ENCODE measurements at regions not wholly inside any gene's neighbourhood (a gene's known extent, or its start where the extent isn't known, plus 50 kb on each side); places are given as distances from the start of the nearest gene placed in this dataset.

DNA sequence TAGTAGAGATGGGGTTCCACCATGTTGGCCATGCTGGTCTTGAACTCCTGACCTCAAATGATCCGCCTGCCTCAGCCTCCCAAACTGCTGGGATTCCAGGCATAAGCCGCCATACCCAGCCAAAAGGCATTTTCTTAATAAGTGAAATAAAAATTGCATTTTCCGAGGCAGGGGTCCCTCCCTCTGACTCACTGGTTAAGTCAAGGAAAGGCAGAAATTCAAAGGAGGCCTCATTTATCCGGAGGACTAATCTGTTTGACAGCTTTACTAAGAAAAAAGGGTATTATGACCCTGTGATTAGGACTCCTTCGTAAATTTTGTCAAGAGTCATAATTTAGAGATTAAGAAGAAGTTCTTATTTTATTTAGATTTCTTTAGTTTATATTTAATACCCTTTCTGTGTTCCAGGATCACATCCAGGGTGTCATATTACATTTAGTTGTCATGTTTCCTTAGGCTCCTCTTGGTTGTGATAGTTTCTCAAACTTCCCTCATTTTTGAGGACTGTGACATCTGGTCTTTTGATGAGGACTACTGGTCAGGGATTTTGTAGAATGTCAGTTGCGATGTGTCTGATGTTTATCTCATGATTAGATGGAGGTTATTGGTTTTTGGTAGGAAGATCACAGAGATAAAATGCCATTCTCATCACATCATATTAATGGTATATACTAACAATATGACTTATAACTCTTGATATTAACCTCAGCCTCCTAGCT lies 753.7 kb upstream of the AMOT start:
- no peaks in the 10 kb centered on the region for H3K4me1 ChIP-seq (ENCODE audit: control insufficient read depth, insufficient read depth, low read length)
- no peaks in the 10 kb centered on the region for H3K9me3 ChIP-seq (ENCODE audit: control insufficient read depth, insufficient read depth, low read depth, low read length)
- no peak for TF ChIP-seq ZNF302 (tag by site-specific recombination; IDR thresholded peaks at IDR 0.05; ENCODE audit: low read depth)
- POLR2A ChIA-PET, result no interaction called here
- H3K4me3 ChIP-seq (ENCODE audit: low read depth, low read length), result no peak overlapping the region
- no peak overlapping the region for H3K27ac ChIP-seq (ENCODE audit: extremely low read depth, low read depth, low read length)
- no peaks in the 10 kb centered on the region for H3K36me3 ChIP-seq (ENCODE audit: control insufficient read depth in 2 of 2, insufficient read depth in 1 of 2, low read length in 2 of 2)
- CTCF ChIA-PET, result no interaction called here

DNA sequence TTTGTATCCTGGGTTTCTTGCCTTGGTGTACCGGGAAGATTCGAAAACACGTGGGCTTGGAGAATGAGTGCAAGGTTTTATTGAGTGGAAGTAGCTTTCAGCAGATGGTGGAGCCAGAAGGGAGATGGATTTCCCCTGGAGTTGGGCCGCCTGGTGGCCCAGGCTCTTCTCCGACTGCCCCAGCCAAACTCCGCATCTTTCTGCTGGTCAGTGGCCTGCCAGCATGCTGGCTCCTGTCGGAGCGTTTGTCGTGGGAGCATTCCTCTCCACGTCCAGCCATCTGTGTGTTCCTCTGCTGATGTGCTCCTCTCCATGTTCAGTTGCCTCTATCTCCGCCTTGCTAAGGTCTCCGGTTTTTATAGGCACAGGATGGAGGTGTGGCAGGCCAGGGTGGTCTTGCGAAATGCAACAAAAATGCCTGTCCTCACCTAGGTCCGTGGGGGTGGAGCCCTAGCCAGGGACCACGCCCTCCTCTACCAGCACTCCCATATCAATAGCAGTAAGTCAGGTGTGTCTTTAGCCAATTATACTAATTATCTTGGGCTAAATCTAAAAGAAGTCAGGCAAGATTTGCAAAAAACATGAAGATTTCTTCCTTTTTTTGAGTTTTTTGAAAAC lies 745.8 kb upstream of the AMOT start:
- ChIA-PET POLR2A (no interaction called here), CTCF (no interaction called here)
- no peaks in the 10 kb centered on the region for H3K9me3 ChIP-seq (ENCODE audit: control insufficient read depth, insufficient read depth, low read depth, low read length)
- no peak for TF ChIP-seq KLF16 (tag by site-specific recombination; IDR thresholded peaks at IDR 0.05)
- TF ChIP-seq, protein P1, sequence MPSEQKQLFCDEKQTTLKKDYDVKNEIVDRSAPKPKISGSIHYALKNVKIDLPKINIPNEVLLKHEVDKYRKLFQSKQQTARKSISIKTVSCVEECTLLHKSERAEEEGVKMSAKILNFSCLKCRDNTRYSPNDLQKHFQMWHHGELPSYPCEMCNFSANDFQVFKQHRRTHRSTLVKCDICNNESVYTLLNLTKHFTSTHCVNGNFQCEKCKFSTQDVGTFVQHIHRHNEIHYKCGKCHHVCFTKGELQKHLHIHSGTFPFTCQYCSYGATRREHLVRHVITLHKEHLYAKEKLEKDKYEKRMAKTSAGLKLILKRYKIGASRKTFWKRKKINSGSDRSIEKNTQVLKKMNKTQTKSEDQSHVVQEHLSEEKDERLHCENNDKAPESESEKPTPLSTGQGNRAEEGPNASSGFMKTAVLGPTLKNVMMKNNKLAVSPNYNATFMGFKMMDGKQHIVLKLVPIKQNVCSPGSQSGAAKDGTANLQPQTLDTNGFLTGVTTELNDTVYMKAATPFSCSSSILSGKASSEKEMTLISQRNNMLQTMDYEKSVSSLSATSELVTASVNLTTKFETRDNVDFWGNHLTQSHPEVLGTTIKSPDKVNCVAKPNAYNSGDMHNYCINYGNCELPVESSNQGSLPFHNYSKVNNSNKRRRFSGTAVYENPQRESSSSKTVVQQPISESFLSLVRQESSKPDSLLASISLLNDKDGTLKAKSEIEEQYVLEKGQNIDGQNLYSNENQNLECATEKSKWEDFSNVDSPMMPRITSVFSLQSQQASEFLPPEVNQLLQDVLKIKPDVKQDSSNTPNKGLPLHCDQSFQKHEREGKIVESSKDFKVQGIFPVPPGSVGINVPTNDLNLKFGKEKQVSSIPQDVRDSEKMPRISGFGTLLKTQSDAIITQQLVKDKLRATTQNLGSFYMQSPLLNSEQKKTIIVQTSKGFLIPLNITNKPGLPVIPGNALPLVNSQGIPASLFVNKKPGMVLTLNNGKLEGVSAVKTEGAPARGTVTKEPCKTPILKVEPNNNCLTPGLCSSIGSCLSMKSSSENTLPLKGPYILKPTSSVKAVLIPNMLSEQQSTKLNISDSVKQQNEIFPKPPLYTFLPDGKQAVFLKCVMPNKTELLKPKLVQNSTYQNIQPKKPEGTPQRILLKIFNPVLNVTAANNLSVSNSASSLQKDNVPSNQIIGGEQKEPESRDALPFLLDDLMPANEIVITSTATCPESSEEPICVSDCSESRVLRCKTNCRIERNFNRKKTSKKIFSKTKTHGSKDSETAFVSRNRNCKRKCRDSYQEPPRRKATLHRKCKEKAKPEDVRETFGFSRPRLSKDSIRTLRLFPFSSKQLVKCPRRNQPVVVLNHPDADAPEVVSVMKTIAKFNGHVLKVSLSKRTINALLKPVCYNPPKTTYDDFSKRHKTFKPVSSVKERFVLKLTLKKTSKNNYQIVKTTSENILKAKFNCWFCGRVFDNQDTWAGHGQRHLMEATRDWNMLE (tag by site-specific recombination; conservative IDR thresholded peaks at IDR 0.05; ENCODE audit: low read depth), result no peak
- no peak for TF ChIP-seq ZNF214 (tag by site-specific recombination; IDR thresholded peaks at IDR 0.05; ENCODE audit: borderline replicate concordance)
- TF ChIP-seq ZNF626 (tag by site-specific recombination; IDR thresholded peaks at IDR 0.05), result no peak
- TF ChIP-seq, protein P2, sequence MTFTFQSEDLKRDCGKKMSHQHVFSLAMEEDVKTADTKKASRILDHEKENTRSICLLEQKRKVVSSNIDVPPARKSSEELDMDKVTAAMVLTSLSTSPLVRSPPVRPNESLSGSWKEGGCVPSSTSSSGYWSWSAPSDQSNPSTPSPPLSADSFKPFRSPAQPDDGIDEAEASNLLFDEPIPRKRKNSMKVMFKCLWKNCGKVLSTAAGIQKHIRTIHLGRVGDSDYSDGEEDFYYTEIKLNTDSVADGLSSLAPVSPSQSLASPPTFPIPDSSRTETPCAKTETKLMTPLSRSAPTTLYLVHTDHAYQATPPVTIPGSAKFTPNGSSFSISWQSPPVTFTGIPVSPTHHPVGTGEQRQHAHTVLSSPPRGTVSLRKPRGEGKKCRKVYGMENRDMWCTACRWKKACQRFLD (tag by site-specific recombination; IDR thresholded peaks at IDR 0.05), result no peak
- TF ChIP-seq, protein P3, sequence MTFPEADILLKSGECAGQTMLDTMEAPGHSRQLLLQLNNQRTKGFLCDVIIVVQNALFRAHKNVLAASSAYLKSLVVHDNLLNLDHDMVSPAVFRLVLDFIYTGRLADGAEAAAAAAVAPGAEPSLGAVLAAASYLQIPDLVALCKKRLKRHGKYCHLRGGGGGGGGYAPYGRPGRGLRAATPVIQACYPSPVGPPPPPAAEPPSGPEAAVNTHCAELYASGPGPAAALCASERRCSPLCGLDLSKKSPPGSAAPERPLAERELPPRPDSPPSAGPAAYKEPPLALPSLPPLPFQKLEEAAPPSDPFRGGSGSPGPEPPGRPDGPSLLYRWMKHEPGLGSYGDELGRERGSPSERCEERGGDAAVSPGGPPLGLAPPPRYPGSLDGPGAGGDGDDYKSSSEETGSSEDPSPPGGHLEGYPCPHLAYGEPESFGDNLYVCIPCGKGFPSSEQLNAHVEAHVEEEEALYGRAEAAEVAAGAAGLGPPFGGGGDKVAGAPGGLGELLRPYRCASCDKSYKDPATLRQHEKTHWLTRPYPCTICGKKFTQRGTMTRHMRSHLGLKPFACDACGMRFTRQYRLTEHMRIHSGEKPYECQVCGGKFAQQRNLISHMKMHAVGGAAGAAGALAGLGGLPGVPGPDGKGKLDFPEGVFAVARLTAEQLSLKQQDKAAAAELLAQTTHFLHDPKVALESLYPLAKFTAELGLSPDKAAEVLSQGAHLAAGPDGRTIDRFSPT (tag by site-specific recombination; IDR thresholded peaks at IDR 0.05), result no peak
- TF ChIP-seq SP2 (tag by site-specific recombination; IDR thresholded peaks at IDR 0.05), result no peak
- no peak for TF ChIP-seq ZNF561 (tag by site-specific recombination; IDR thresholded peaks at IDR 0.05; ENCODE audit: borderline replicate concordance)
- TF ChIP-seq ZNF155 (tag by site-specific recombination; IDR thresholded peaks at IDR 0.05), result no peak
- TF ChIP-seq EGR2 (tag by site-specific recombination; IDR thresholded peaks at IDR 0.05; ENCODE audit: low read depth), result no peak
- TF ChIP-seq ZNF792 (tag by site-specific recombination; IDR thresholded peaks at IDR 0.05), result no peak
- TF ChIP-seq ZNF311 (tag by site-specific recombination; IDR thresholded peaks at IDR 0.05; ENCODE audit: borderline replicate concordance), result no peak
- TF ChIP-seq ZNF621 (tag by site-specific recombination; IDR thresholded peaks at IDR 0.05), result no peak
- TF ChIP-seq BCL11A (tag by site-specific recombination; IDR thresholded peaks at IDR 0.05; ENCODE audit: low read depth), result no peak
- TF ChIP-seq ZNF114 (tag by site-specific recombination; IDR thresholded peaks at IDR 0.05), result no peak
- TF ChIP-seq ZNF274 (IDR thresholded peaks at IDR 0.05; ENCODE audit: low read length), result no peak
- TF ChIP-seq ZNF274 (tag by site-specific recombination; IDR thresholded peaks at IDR 0.05; ENCODE audit: borderline replicate concordance), result no peak
- no peak for TF ChIP-seq ZNF133 (tag by site-specific recombination; IDR thresholded peaks at IDR 0.05)
- TF ChIP-seq, protein P4, sequence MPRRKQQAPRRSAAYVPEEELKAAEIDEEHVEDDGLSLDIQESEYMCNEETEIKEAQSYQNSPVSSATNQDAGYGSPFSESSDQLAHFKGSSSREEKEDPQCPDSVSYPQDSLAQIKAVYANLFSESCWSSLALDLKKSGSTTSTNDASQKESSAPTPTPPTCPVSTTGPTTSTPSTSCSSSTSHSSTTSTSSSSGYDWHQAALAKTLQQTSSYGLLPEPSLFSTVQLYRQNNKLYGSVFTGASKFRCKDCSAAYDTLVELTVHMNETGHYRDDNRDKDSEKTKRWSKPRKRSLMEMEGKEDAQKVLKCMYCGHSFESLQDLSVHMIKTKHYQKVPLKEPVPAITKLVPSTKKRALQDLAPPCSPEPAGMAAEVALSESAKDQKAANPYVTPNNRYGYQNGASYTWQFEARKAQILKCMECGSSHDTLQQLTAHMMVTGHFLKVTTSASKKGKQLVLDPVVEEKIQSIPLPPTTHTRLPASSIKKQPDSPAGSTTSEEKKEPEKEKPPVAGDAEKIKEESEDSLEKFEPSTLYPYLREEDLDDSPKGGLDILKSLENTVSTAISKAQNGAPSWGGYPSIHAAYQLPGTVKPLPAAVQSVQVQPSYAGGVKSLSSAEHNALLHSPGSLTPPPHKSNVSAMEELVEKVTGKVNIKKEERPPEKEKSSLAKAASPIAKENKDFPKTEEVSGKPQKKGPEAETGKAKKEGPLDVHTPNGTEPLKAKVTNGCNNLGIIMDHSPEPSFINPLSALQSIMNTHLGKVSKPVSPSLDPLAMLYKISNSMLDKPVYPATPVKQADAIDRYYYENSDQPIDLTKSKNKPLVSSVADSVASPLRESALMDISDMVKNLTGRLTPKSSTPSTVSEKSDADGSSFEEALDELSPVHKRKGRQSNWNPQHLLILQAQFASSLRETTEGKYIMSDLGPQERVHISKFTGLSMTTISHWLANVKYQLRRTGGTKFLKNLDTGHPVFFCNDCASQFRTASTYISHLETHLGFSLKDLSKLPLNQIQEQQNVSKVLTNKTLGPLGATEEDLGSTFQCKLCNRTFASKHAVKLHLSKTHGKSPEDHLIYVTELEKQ (tag by site-specific recombination; IDR thresholded peaks at IDR 0.05; ENCODE audit: borderline replicate concordance), result no peak
- H3K4me3 ChIP-seq (ENCODE audit: low read depth, low read length), result no peak overlapping the region
- H3K27ac ChIP-seq (ENCODE audit: extremely low read depth, low read depth, low read length), result no peak overlapping the region
- H3K4me1 ChIP-seq (ENCODE audit: control insufficient read depth, insufficient read depth, low read length), result no peaks in the 10 kb centered on the region
- H3K36me3 ChIP-seq (ENCODE audit: control insufficient read depth in 2 of 2, insufficient read depth in 1 of 2, low read length in 2 of 2), result no peaks in the 10 kb centered on the region

Data from HEK293 (cell line).